OCI-LY7 (cell line): ENCODE measurements at regions not wholly inside any gene's neighbourhood (a gene's known extent, or its start where the extent isn't known, plus 50 kb on each side); places are given as distances from the start of the nearest gene placed in this dataset.

Source experiments
- BruUV-seq: library from RNA; stranded (reverse); fragments of 400-500 nt; replicated peaks from 2 replicates; lab custom pipeline; 2021; lab: Mats Ljungman, UMichigan
- CTCF ChIA-PET: fragments of 300-600 bp; sonication (Branson Sonifier 250); formaldehyde crosslinking; loops from one replicate; lab custom pipeline; 2022; ENCODE audit warnings: antibody characterized with exemption; ENCODE audit not compliant: unreplicated experiment; lab: Charles Lee
- POLR2A ChIA-PET: fragments of 300-600 bp; sonication (Branson Sonifier 250); formaldehyde crosslinking; loops from one replicate; lab custom pipeline; 2022; ENCODE audit warnings: antibody characterized with exemption; lab: Charles Lee
- DNase-seq: peaks from one replicate; pipeline ENCODE4 v3.0.0-alpha.2; 2015; ENCODE audit warnings: low spot score
- H2AFZ ChIP-seq: fragments of 200-600 bp; sonication (generic), shearing (Covaris generic); 2 replicates; pipeline ENCODE4 v1.6.1; 2014; ENCODE audit warnings: mild to moderate bottlenecking, antibody characterized with exemption, low read length, moderate library complexity
- H3K27ac ChIP-seq: fragments of 200-600 bp; sonication (generic); 2 replicates; pipeline ENCODE4 v1.5.1; 2014; ENCODE audit warnings: mixed run types, low read depth, mild to moderate bottlenecking, moderate library complexity, low read length, inconsistent platforms; ENCODE audit not compliant: poor library complexity, severe bottlenecking
- H3K36me3 ChIP-seq: fragments of 200-600 bp; sonication (generic); 2 replicates; pipeline ENCODE4 v1.6.1; 2014; ENCODE audit warnings: mild to moderate bottlenecking, antibody characterized with exemption, low read length, moderate library complexity, mixed read lengths; ENCODE audit not compliant: insufficient read depth
- H3K4me1 ChIP-seq: fragments of 200-600 bp; sonication (generic); 2 replicates; pipeline ENCODE4 v1.5.1; 2014; ENCODE audit warnings: mild to moderate bottlenecking, low read length; ENCODE audit not compliant: insufficient read depth, poor library complexity, severe bottlenecking
- H3K4me2 ChIP-seq: fragments of 200-600 bp; sonication (generic); 2 replicates; pipeline ENCODE4 v1.6.1; 2014; ENCODE audit warnings: mild to moderate bottlenecking, low read length
- H3K4me3 ChIP-seq: fragments of 200-600 bp; sonication (generic); 2 replicates; pipeline ENCODE4 v1.5.1; 2014; ENCODE audit warnings: mild to moderate bottlenecking, low read depth, low read length; ENCODE audit not compliant: poor library complexity, severe bottlenecking
- H3K79me2 ChIP-seq: fragments of 200-600 bp; sonication (generic); 2 replicates; pipeline ENCODE4 v1.6.1; 2016; ENCODE audit warnings: low read depth, mild to moderate bottlenecking, low read length, moderate library complexity, mixed read lengths; ENCODE audit not compliant: insufficient read depth
- H3K9me2 ChIP-seq: fragments of 200-600 bp; sonication (generic); 2 replicates; pipeline ENCODE4 v1.6.1; 2016; ENCODE audit warnings: mild to moderate bottlenecking, low read length, mixed read lengths; ENCODE audit not compliant: insufficient read depth
- H3K9me3 ChIP-seq: fragments of 200-600 bp; sonication (generic); 2 replicates; pipeline ENCODE4 v1.6.1; 2014; ENCODE audit warnings: mild to moderate bottlenecking, mixed run types, low read length, mixed read lengths
- H4K20me1 ChIP-seq: fragments of 200-600 bp; sonication (generic); 2 replicates; pipeline ENCODE4 v1.6.1; 2014; ENCODE audit warnings: mild to moderate bottlenecking, antibody characterized with exemption, low read length, moderate library complexity, mixed read lengths; ENCODE audit not compliant: insufficient read depth
- CTCF ChIP-seq: fragments of 200-600 bp; sonication (generic); conservative IDR thresholded peaks from 2 replicates; pipeline ENCODE4 v1.5.1; 2014; ENCODE audit warnings: mild to moderate bottlenecking, antibody characterized with exemption, low read length, moderate library complexity, mixed read lengths
- EZH2phosphoT487 ChIP-seq: fragments of 200-600 bp; sonication (generic); IDR thresholded peaks from 2 replicates; pipeline ENCODE4 v1.6.1; 2018; ENCODE audit warnings: low read depth, borderline replicate concordance, mild to moderate bottlenecking, mixed run types, antibody characterized with exemption, low read length, moderate library complexity, mixed read lengths
- intact Hi-C: fragments of 100-400 bp; cut with micrococcal nuclease; formaldehyde crosslinking; loops from one replicate; pipeline ENCODE4 v1.10.0; 2022; ENCODE audit not compliant: unreplicated experiment

- no peak overlapping the region for H2AFZ ChIP-seq
- peaks cover 11% of the 10 kb centered on the region for H3K4me1 ChIP-seq
- H3K4me3 ChIP-seq = no peak overlapping the region
- intact Hi-C loops = loop anchor here (5.0 kb wide), 1 partner anchor 232 kb away; no protein-coding TSS in a partner anchor
- no peaks in the 10 kb centered on the region for H3K9me2 ChIP-seq
- no peak for DNase-seq
- no peaks in the 10 kb centered on the region for H3K9me3 ChIP-seq
- H3K36me3 ChIP-seq = no peaks in the 10 kb centered on the region
- no peak overlapping the region for H3K27ac ChIP-seq
- no peaks in the 10 kb centered on the region for H3K79me2 ChIP-seq
- TF ChIP-seq CTCF = no peak
- H3K4me2 ChIP-seq = no peak overlapping the region
- POLR2A ChIA-PET = interaction anchor here (0.5 to 3.1 kb wide), 10 partner anchors 9 to 366 kb away, joined by 3 to 21 read pairs (median 4); no protein-coding TSS in a partner anchor
- no peaks in the 10 kb centered on the region for H4K20me1 ChIP-seq
- CTCF ChIA-PET = no interaction called here
- no TSS peak for BruUV-seq
Measured at GRCh38 chr14:87388946-87389345, 604.0 kb downstream of the GALC start.

- intact Hi-C loops = loop anchor here (5.0 kb wide), 1 partner anchor 231 kb away; no protein-coding TSS in a partner anchor
- CTCF ChIA-PET = no interaction called here
- no TSS peak for BruUV-seq
- POLR2A ChIA-PET = interaction anchor here (0.5 to 3.1 kb wide), 4 partner anchors 11 to 196 kb away, joined by 3 to 21 read pairs (median 4); no protein-coding TSS in a partner anchor
- no peaks in the 10 kb centered on the region for H3K79me2 ChIP-seq
- no peak overlapping the region for H2AFZ ChIP-seq
- H3K27ac ChIP-seq = no peak overlapping the region
- TF ChIP-seq CTCF (no peak), EZH2phosphoT487 (no peak)
- no peak overlapping the region for H3K4me2 ChIP-seq
- no peaks in the 10 kb centered on the region for H3K36me3 ChIP-seq
- no peaks in the 10 kb centered on the region for H4K20me1 ChIP-seq
- H3K4me3 ChIP-seq = no peak overlapping the region
- 0 out of 2 replicates have a peak, but pooled peaks cover 1% of the 10 kb centered on the region for H3K9me3 ChIP-seq
- H3K9me2 ChIP-seq = no peaks in the 10 kb centered on the region
- H3K4me1 ChIP-seq = peaks cover 11% of the 10 kb centered on the region
- DNase-seq = no peak
Measured at GRCh38 chr14:87387806-87388205, 605.2 kb downstream of the GALC start.

- ChIA-PET POLR2A (no interaction called here), CTCF (no interaction called here)
- Histone ChIP-seq H3K79me2 (no peaks in the 10 kb centered on the region), H3K9me3 (peaks cover 12% of the 10 kb centered on the region; the same call in 1 of the 2 replicates), H3K4me2 (peak overlapping the region; percentile 50), H3K27ac (no peak overlapping the region), H2AFZ (peak overlapping the region; percentile 64; the same call in 1 of the 2 replicates), H3K4me1 (peaks cover 11% of the 10 kb centered on the region), H3K36me3 (no peaks in the 10 kb centered on the region), H3K9me2 (no peaks in the 10 kb centered on the region), H3K4me3 (no peak overlapping the region), H4K20me1 (no peaks in the 10 kb centered on the region)
- intact Hi-C loops = loop anchor here (5.0 kb wide), 1 partner anchor 229 kb away; no protein-coding TSS in a partner anchor
- DNase-seq = peak; percentile 41
- BruUV-seq = no TSS peak
- TF ChIP-seq CTCF (no peak), EZH2phosphoT487 (no peak)
Measured at GRCh38 chr14:87386524-87386923, 606.5 kb downstream of the GALC start.
